Mesendoderm (in vitro differentiated cells): ENCODE measurements at regions not wholly inside any gene's neighbourhood (a gene's known extent, or its start where the extent isn't known, plus 50 kb on each side); places are given as distances from the start of the nearest gene placed in this dataset.

Experiments used
- DNase-seq: peaks from one replicate; pipeline ENCODE4 v3.0.0; 2013
- H2AK5ac ChIP-seq: 2 replicates; pipeline ENCODE4 v1.6.1; 2013; ENCODE audit warnings: low read length, inconsistent platforms
- H2BK120ac ChIP-seq: 2 replicates; pipeline ENCODE4 v1.6.1; 2013; ENCODE audit warnings: low read depth, mild to moderate bottlenecking, low read length, moderate library complexity, mixed read lengths
- H2BK15ac ChIP-seq: replicated peaks from 2 replicates; pipeline ENCODE4 v1.6.1; 2013; ENCODE audit warnings: low read depth, mild to moderate bottlenecking, moderate library complexity
- H2BK5ac ChIP-seq: 2 replicates; pipeline ENCODE4 v1.6.1; 2013; ENCODE audit warnings: low read length, inconsistent platforms
- H3K18ac ChIP-seq: 2 replicates; pipeline ENCODE4 v1.6.1; 2013; ENCODE audit warnings: mild to moderate bottlenecking, low read length, mixed read lengths
- H3K23ac ChIP-seq: one replicate; pipeline ENCODE4 v1.6.1; 2013; ENCODE audit warnings: low read length
- H3K27ac ChIP-seq: 2 replicates; pipeline ENCODE4 v1.5.1; 2013; ENCODE audit warnings: low read depth, mild to moderate bottlenecking, inconsistent platforms, low read length, moderate library complexity
- H3K27me3 ChIP-seq: 2 replicates; pipeline ENCODE4 v1.6.1; 2013; ENCODE audit warnings: low read length, control low read depth, mild to moderate bottlenecking, inconsistent platforms; ENCODE audit not compliant: insufficient read depth, poor library complexity
- H3K36me3 ChIP-seq: 2 replicates; pipeline ENCODE4 v1.6.1; 2013; ENCODE audit warnings: low read length, inconsistent platforms; ENCODE audit not compliant: control insufficient read depth, insufficient read depth
- H3K4ac ChIP-seq: one replicate; pipeline ENCODE4 v1.6.1; 2013; ENCODE audit warnings: low read depth, mild to moderate bottlenecking, low read length, moderate library complexity
- H3K4me1 ChIP-seq: 2 replicates; pipeline ENCODE4 v1.6.1; 2013; ENCODE audit warnings: low read depth, low read length, inconsistent platforms; ENCODE audit not compliant: control insufficient read depth
- H3K4me2 ChIP-seq: 2 replicates; pipeline ENCODE4 v1.6.1; 2013; ENCODE audit warnings: low read length
- H3K4me3 ChIP-seq: 2 replicates; pipeline ENCODE4 v1.5.1; 2013; ENCODE audit warnings: mild to moderate bottlenecking, low read length
- H3K56ac ChIP-seq: one replicate; pipeline ENCODE4 v1.6.1; 2013; ENCODE audit warnings: low read length
- H3K79me1 ChIP-seq: 2 replicates; pipeline ENCODE4 v1.6.1; 2013; ENCODE audit warnings: low read length, inconsistent platforms
- H3K79me2 ChIP-seq: 2 replicates; pipeline ENCODE4 v1.6.1; 2013; ENCODE audit warnings: mild to moderate bottlenecking, low read length; ENCODE audit not compliant: control insufficient read depth, insufficient read depth
- H3K9ac ChIP-seq: 2 replicates; pipeline ENCODE4 v1.6.1; 2013; ENCODE audit warnings: low read length, inconsistent platforms
- H4K5ac ChIP-seq: one replicate; pipeline ENCODE4 v1.6.1; 2013; ENCODE audit warnings: low read length
- H4K8ac ChIP-seq: one replicate; pipeline ENCODE4 v1.6.1; 2013; ENCODE audit warnings: low read depth, mild to moderate bottlenecking, control low read depth, low read length, moderate library complexity
- WGBS: extraction: QIAGEN DNeasy Blood & Tissue Kit; methylation state at CpG from one replicate; pipeline ENCODE4 v1.1.7; 2013; ENCODE audit warnings: low lambda C conversion rate, missing lambda C conversion rate; ENCODE audit not compliant: insufficient coverage; ENCODE audit errors: extremely low coverage; 5-methylcytosine and 5-hydroxymethylcytosine counted together

DNA sequence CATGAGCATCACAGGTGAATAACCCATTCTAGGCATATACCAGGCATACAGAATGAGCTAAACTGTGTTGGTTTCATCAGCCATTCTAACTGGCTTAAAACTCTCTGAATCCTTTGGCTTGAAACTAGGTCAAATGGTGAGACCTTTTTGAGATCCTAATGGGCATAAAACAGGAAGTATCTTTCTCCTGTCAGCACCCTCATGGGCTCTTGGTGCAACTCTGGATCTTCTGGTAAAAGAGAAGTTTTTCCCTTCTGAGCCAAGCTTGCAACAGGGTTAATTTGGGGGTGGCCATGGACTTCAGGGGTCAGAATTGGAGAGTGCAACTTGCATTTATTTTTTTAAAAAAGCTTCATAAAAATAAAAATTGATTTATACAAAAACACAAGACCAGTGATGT is 67.9 kb upstream of the GRAMD1B start:
- Histone ChIP-seq H3K9ac (no peak overlapping the region), H4K5ac (no peak overlapping the region), H3K23ac (no peak overlapping the region), H2AK5ac (no peak overlapping the region), H2BK5ac (no peak overlapping the region), H2BK120ac (no peak overlapping the region), H3K4me1 (peaks cover 1% of the 10 kb centered on the region), H3K27ac (no peak overlapping the region), H3K36me3 (no peaks in the 10 kb centered on the region), H3K4me2 (no peak overlapping the region), H3K4me3 (no peak overlapping the region), H2BK15ac (no peak overlapping the region), H3K18ac (no peak overlapping the region), H3K4ac (no peak overlapping the region), H3K79me1 (no peaks in the 10 kb centered on the region), H3K27me3 (peaks cover 8% of the 10 kb centered on the region), H3K56ac (no peak overlapping the region), H4K8ac (no peak overlapping the region), H3K79me2 (no peaks in the 10 kb centered on the region)
- DNase-seq: no peak

DNA sequence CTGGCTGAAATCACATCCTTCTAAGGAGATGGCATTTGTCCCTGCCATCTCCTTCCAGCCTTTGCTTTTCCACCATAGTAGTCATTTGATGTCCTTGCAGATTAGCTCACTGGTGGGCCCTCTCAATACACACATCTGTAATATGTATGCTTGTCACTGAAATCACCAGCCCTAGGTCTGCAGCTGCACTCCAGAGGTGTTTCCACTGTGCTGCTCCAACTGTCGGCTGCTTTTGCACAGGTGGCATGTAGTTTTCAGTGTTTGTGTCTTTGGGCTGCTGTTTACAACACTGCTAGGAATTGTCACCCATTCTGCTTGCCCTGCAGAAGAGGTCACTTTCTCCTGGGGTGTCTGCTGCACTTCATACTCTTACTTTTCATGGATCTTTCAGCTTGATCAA is 69.0 kb upstream of the GRAMD1B start:
- no peak for DNase-seq
- no peak overlapping the region for H2BK15ac ChIP-seq
- H3K56ac ChIP-seq: no peak overlapping the region
- H4K5ac ChIP-seq: no peak overlapping the region
- peaks cover 8% of the 10 kb centered on the region for H3K27me3 ChIP-seq
- no peaks in the 10 kb centered on the region for H3K79me1 ChIP-seq
- no peaks in the 10 kb centered on the region for H3K36me3 ChIP-seq
- H3K4me2 ChIP-seq: no peak overlapping the region
- no peak overlapping the region for H2AK5ac ChIP-seq
- no peak overlapping the region for H3K4ac ChIP-seq
- no peak overlapping the region for H3K18ac ChIP-seq
- H3K79me2 ChIP-seq: no peaks in the 10 kb centered on the region
- H4K8ac ChIP-seq: no peak overlapping the region
- no peak overlapping the region for H3K4me3 ChIP-seq
- no peak overlapping the region for H3K23ac ChIP-seq
- no CpG with 5 or more reads among the region's 1 CpG for WGBS
- no peak overlapping the region for H3K9ac ChIP-seq
- peaks cover 1% of the 10 kb centered on the region for H3K4me1 ChIP-seq
- H2BK5ac ChIP-seq: no peak overlapping the region
- H2BK120ac ChIP-seq: no peak overlapping the region
- H3K27ac ChIP-seq: no peak overlapping the region

- Histone ChIP-seq H4K8ac (no peak overlapping the region), H3K9ac (no peak overlapping the region), H3K27ac (no peak overlapping the region), H3K4ac (no peak overlapping the region), H3K27me3 (peaks cover 8% of the 10 kb centered on the region), H2BK120ac (no peak overlapping the region), H3K79me1 (no peaks in the 10 kb centered on the region), H3K23ac (no peak overlapping the region), H3K18ac (no peak overlapping the region), H3K56ac (no peak overlapping the region), H4K5ac (no peak overlapping the region), H3K4me2 (no peak overlapping the region), H2BK15ac (no peak overlapping the region), H3K4me3 (no peak overlapping the region), H2BK5ac (no peak overlapping the region), H3K4me1 (peaks cover 1% of the 10 kb centered on the region), H3K36me3 (no peaks in the 10 kb centered on the region), H3K79me2 (no peaks in the 10 kb centered on the region), H2AK5ac (no peak overlapping the region)
- DNase-seq: no peak
- WGBS: no CpG with 5 or more reads among the region's 10 CpGs
Measured at GRCh38 chr11:123360267-123360936, 69.7 kb upstream of the GRAMD1B start.

DNA sequence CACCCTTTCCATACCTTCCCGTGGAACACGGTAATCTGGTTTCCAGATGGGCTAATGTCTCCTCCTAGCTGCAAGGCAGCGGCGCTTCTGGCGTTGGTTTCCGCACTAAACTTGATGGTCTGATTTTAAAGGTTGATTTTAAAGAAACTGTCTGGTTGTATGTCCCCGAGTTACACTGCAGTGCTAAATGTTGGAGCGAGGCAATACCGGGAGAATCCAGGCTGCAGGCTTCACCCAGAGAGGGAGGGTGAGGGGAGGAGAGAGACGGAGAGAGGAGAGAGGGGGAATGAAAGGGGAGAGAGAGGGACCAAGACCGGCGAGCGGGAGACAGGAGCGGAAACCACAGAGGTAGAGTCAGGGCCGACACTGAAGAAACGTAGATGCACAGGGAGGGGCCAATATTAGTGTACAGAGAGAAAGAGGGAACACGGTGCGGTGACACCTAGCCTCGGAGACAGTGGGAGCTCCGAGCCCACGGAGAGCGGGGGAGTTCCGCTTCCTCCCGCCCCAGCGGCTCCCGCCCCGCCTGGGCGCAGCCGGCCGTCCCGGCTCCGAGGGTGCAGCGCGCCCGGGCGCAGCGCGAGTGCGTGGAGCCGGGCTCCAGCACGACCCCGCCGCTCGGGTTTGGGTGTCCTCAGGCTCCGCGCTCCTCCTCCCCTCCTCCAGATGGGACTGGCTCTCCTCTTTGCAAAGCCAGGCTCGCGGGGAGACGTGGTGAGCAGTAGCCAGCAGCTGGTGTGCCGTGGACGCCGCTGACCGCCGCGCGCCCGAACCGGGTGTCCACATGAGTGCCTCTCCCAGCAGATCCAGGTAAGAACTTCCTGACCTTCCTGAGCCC is 71.9 kb upstream of the GRAMD1B start:
- Histone ChIP-seq H3K23ac (no peak overlapping the region), H3K18ac (no peak overlapping the region), H3K4me1 (peaks cover 1% of the 10 kb centered on the region), H2BK5ac (no peak overlapping the region), H3K4me3 (peak overlapping the region; percentile 76), H3K27me3 (peaks cover 8% of the 10 kb centered on the region), H3K36me3 (no peaks in the 10 kb centered on the region), H3K79me2 (no peaks in the 10 kb centered on the region), H3K56ac (peak overlapping the region; percentile 89), H2AK5ac (no peak overlapping the region), H2BK15ac (no peak overlapping the region), H2BK120ac (no peak overlapping the region), H3K79me1 (no peaks in the 10 kb centered on the region), H3K9ac (peak overlapping the region; percentile 72), H3K4ac (no peak overlapping the region), H4K5ac (no peak overlapping the region), H3K4me2 (peak overlapping the region; percentile 93), H4K8ac (no peak overlapping the region), H3K27ac (no peak overlapping the region)
- DNase-seq: peak; percentile 57
- WGBS: no CpG with 5 or more reads among the region's 58 CpGs

DNA sequence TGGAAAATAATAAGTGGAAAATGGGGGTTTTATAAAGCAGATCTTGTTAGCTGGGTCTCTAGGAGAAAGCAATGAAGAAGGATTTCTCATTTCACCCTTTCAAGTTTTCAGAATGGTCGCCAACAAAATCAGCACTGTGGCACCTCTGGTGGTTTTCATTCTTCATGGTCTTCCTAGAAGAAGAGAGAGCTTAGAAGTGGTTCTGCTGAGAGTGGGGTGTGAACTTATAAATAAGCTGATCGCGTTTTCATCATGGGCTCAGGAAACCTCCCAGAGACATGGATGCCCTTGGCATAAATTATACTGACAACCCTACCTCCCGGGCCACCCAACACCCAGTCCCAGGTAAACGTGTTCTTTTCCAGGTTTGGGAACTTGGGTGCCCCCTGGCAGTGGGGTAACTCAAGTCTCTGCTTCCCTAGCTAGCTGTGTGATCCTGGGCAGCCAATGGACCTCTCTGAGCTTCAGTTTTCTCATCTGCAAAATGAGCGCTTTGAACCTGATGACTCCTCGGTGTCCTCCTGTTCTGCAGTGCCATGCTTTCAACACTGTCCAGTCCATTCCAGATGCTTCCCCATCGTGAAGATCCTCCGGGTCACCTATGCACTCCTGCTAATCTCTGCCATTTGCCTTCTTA is 72.6 kb upstream of the GRAMD1B start:
- H3K18ac ChIP-seq: no peak overlapping the region
- peak overlapping the region; percentile 93 for H3K4me2 ChIP-seq
- H2BK15ac ChIP-seq: no peak overlapping the region
- no peak overlapping the region for H3K23ac ChIP-seq
- H2BK5ac ChIP-seq: no peak overlapping the region
- H3K79me1 ChIP-seq: no peaks in the 10 kb centered on the region
- no peaks in the 10 kb centered on the region for H3K36me3 ChIP-seq
- no peak overlapping the region for H2BK120ac ChIP-seq
- H3K27ac ChIP-seq: no peak overlapping the region
- H3K79me2 ChIP-seq: no peaks in the 10 kb centered on the region
- H3K4ac ChIP-seq: no peak overlapping the region
- WGBS: no CpG with 5 or more reads among the region's 9 CpGs
- peak overlapping the region; percentile 76 for H3K4me3 ChIP-seq
- no peak overlapping the region for H2AK5ac ChIP-seq
- no peak overlapping the region for H4K5ac ChIP-seq
- H3K56ac ChIP-seq: peak overlapping the region; percentile 89
- DNase-seq: no peak
- no peak overlapping the region for H4K8ac ChIP-seq
- peak overlapping the region; percentile 72 for H3K9ac ChIP-seq
- H3K4me1 ChIP-seq: peaks cover 1% of the 10 kb centered on the region
- H3K27me3 ChIP-seq: peaks cover 8% of the 10 kb centered on the region
